Uterus (tissue), 3 donors: ENCODE measurements at regions not wholly inside any gene's neighbourhood (a gene's known extent, or its start where the extent isn't known, plus 50 kb on each side); places are given as distances from the start of the nearest gene placed in this dataset.

Experiments
- DNase-seq, 2 donors: peaks; one replicate each; pipeline ENCODE4 v3.0.0-alpha.2; 2019 to 2020
- H3K27ac ChIP-seq, 2 donors: fragments of 200-600 bp; sonication (generic); 1 replicate in 1 of 2; 2 replicates in 1 of 2; pipeline ENCODE4 v1.5.1; 2016 to 2018
- H3K27me3 ChIP-seq, 2 donors: fragments of 200-600 bp; sonication (generic); one replicate each; pipeline ENCODE4 v1.5.1; 2018 to 2019; ENCODE audit warnings: control low read depth in 1 of 2
- H3K36me3 ChIP-seq, 2 donors: fragments of 200-600 bp; sonication (generic); one replicate each; pipeline ENCODE4 v1.5.1; 2019; ENCODE audit warnings: control low read depth in 1 of 2
- H3K4me1 ChIP-seq, 2 donors: fragments of 200-600 bp; sonication (generic); one replicate each; pipeline ENCODE4 v1.5.1; 2018 to 2019; ENCODE audit warnings: control low read depth in 1 of 2
- H3K4me3 ChIP-seq, 2 donors: fragments of 200-600 bp; sonication (generic); 1 replicate in 1 of 2; 2 replicates in 1 of 2; pipeline ENCODE4 v1.5.1; 2018 to 2019; ENCODE audit warnings: mild to moderate bottlenecking in 1 of 2
- H3K9me3 ChIP-seq, 2 donors: fragments of 200-600 bp; sonication (generic); one replicate each; pipeline ENCODE4 v1.5.1; 2019; ENCODE audit warnings: control low read depth in 1 of 2
- POLR2A ChIP-seq, 2 donors: fragments of 450-650 bp; IDR thresholded peaks; one replicate each; pipeline ENCODE4 v1.6.1; 2016; ENCODE audit warnings: antibody characterized with exemption in 2 of 2, mild to moderate bottlenecking in 1 of 2, moderate library complexity in 1 of 2
- intact Hi-C: fragments of 100-400 bp; cut with DNase I; formaldehyde crosslinking; loops from one replicate; pipeline ENCODE4 v1.15.1; 2023; ENCODE audit warnings: low total_unique reads
- TF ChIP-seq, protein P1 (sequence below), 4 experiments: fragments of 200-600 bp in 2 of 4; fragments of 450-650 bp in 2 of 4; sonication (generic) in 2 of 4; IDR thresholded peaks; one replicate each; pipeline ENCODE4 v1.5.1; 2016 to 2019; ENCODE audit warnings: antibody characterized with exemption in 4 of 4, mild to moderate bottlenecking in 2 of 4, moderate library complexity in 1 of 4
- donor health status: DM: yes; HTN: yes; CAD: no.

DNA sequence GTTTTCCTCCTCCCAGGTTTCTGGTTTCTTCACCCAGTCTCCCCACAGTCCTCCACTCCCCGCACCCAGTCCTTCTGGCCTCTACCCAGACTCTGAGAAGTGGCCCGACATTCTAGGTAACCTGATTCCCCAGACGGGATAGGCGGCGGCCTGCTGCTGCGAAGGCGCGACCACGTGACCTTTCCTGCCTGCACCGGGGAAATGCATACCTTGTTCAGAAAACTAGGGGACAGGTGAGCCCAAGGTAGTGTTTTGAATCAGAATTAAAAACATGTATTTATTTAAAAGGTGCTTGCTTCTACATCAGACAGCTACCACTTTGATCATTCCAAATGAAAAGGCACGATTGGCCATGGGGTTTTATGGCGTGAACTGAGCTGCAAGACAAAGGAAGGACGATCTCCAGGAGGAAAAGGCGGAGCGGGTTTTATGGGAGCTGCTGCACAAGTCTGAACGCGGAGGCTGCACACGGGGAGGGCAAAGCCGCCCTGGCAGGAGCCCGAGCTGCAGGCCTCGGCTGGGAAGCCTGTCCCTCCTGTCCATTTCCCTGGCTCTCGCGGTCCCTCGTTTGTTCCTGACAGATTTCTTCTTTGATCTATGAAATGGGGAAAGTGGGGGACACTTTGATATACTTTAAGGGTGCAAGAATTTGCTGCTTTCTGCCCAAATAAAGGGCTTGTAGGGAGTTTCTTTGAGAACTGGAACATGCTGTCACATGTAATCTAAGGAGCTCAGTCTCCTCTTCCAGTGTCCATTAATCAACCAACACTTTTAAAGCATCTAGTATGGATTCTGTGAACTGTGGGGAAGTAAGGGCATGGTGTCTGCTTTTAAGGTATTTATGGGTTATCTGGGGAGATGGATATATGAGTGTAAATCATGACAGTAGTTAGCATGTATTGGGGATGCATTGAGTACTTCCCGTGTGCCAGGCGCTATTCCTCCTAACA is 150.9 kb downstream of the SPRY1 start:
- H3K9me3 ChIP-seq, result no peaks in the 10 kb centered on the region
- H3K4me1 ChIP-seq, result no peaks in the 10 kb centered on the region
- DNase-seq, result no peak
- TF ChIP-seq, protein P1, sequence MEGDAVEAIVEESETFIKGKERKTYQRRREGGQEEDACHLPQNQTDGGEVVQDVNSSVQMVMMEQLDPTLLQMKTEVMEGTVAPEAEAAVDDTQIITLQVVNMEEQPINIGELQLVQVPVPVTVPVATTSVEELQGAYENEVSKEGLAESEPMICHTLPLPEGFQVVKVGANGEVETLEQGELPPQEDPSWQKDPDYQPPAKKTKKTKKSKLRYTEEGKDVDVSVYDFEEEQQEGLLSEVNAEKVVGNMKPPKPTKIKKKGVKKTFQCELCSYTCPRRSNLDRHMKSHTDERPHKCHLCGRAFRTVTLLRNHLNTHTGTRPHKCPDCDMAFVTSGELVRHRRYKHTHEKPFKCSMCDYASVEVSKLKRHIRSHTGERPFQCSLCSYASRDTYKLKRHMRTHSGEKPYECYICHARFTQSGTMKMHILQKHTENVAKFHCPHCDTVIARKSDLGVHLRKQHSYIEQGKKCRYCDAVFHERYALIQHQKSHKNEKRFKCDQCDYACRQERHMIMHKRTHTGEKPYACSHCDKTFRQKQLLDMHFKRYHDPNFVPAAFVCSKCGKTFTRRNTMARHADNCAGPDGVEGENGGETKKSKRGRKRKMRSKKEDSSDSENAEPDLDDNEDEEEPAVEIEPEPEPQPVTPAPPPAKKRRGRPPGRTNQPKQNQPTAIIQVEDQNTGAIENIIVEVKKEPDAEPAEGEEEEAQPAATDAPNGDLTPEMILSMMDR (IDR thresholded peaks at IDR 0.05), result no peak
- TF ChIP-seq POLR2A (IDR thresholded peaks at IDR 0.05), result no peak
- H3K27me3 ChIP-seq, result no peaks in the 10 kb centered on the region
- H3K36me3 ChIP-seq, result no peaks in the 10 kb centered on the region
- intact Hi-C loops, result no loop called here
- no peak overlapping the region for H3K27ac ChIP-seq
- H3K4me3 ChIP-seq, result no peak overlapping the region

DNA sequence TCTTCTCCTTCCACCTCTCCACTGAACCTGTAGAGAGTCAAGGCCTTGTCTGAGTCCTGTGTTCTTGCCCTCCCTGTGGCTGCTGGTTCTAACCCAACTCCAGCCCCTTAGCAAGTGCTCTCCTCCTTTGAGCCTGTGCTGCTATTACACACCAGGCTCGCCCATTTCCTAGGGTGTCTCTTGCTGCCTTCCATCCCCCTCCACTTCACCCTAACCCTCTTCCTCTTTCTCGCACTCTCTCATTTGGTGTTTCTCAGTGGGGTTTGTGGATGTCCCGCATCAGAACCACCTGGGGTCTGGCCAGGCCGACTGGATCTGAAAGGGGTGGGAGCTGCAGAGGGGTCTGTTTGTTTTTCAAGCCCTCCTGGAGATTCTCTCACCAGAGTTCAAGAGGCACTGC is 156.7 kb downstream of the SPRY1 start:
- H3K36me3 ChIP-seq, result no peaks in the 10 kb centered on the region
- H3K27me3 ChIP-seq, result no peaks in the 10 kb centered on the region
- no peak overlapping the region for H3K27ac ChIP-seq
- TF ChIP-seq POLR2A (IDR thresholded peaks at IDR 0.05), result no peak
- TF ChIP-seq, protein P1 (IDR thresholded peaks at IDR 0.05), result no peak
- no peak for DNase-seq
- intact Hi-C loops, result no loop called here
- no peak overlapping the region for H3K4me3 ChIP-seq
- no peaks in the 10 kb centered on the region for H3K9me3 ChIP-seq
- peaks cover 0 to 15% of the 10 kb centered on the region in 2 donors for H3K4me1 ChIP-seq

DNA sequence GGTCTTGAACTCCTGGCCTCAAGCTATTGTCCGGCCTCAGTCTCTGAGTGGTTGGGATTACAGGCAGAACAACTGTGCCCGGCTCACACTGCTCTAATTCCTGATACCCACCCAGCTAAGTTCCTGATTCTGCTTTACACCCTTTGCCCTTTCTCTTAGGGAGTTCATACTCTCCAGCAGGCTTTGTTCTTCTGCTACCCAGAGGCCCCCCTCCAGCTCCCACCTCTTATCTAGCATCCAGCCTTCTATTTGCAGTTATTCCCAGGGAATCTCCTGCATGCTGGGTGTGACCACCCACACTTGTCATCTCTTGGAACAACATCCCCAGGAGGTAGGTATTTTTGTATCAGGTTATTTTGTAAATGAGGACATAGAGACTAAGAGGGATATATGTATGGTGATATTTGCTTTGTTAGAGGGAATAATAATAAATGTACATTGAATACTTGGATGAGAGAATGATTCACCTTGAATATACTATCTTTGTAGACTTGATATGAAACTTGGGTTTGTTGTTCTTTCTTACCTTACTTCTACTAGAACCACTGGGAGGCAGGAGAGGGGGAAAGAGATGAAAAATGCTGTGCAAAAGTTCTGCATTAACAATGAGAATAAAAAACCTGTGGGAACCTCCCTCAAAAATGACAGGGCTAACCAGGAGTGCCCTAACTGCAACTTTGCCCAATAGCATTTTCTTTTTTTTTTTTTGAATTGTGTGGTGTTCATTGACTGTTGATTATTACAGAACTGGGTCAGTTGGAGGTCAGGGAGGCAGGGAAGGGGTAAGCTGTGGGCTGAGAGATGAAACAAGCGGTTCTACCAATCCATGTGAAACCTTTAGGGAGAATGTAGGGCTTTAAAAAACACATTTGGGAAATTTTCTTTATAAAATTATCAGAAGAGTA is 157.4 kb downstream of the SPRY1 start:
- TF ChIP-seq, protein P1 (IDR thresholded peaks at IDR 0.05), result no peak
- intact Hi-C loops, result no loop called here
- H3K9me3 ChIP-seq, result no peaks in the 10 kb centered on the region
- H3K36me3 ChIP-seq, result no peaks in the 10 kb centered on the region
- no peak overlapping the region for H3K4me3 ChIP-seq
- no peak for DNase-seq
- H3K27me3 ChIP-seq, result no peaks in the 10 kb centered on the region
- H3K27ac ChIP-seq, result peak overlapping the region in 1 of 2 donors; percentile 56
- peaks cover 0 to 15% of the 10 kb centered on the region in 2 donors for H3K4me1 ChIP-seq

DNA sequence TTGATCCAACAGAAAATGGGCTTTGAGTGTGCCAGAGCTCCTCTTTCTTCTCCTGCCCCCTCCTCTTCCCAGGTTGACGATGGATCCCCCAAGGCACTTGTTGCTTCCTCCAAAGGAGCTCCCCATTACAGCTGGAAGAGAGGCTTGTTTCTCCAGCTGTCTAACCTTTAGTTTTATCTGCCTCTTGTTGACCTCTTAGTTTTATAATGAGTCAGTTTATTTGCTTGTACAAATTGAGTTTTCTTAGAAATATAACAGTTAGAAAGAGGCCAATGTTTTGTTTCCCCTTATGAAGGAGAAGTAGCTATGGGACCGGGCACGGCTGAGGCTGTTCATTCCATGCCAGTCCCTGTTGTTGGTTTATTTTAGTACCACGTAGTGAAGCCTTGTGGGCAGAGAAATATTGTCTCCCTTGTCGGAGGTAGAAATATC is 158.2 kb downstream of the SPRY1 start:
- H3K36me3 ChIP-seq, result no peaks in the 10 kb centered on the region
- no peaks in the 10 kb centered on the region for H3K27me3 ChIP-seq
- TF ChIP-seq, protein P1 (IDR thresholded peaks at IDR 0.05), result no peak
- no peak for TF ChIP-seq POLR2A (IDR thresholded peaks at IDR 0.05)
- peaks cover 0 to 15% of the 10 kb centered on the region in 2 donors for H3K4me1 ChIP-seq
- no peak overlapping the region for H3K4me3 ChIP-seq
- intact Hi-C loops, result no loop called here
- H3K27ac ChIP-seq, result peak overlapping the region; percentile 56 to 74
- H3K9me3 ChIP-seq, result no peaks in the 10 kb centered on the region
- no peak for DNase-seq
